ENCODE measurements at regions not wholly inside any gene's neighbourhood (a gene's known extent, or its start where the extent isn't known, plus 50 kb on each side); places are given as distances from the start of the nearest gene placed in this dataset.

GRCh38 chr2:38465789-38466127, 88.7 kb upstream of the ATL2 start (continued):
- TF ChIP-seq ZNF263 (CRISPR knock-in tag; IDR thresholded peaks at IDR 0.05) (no peak), PLRG1 (conservative IDR thresholded peaks at IDR 0.05) (no peak), HIC2 (CRISPR knock-in tag; IDR thresholded peaks at IDR 0.05; ENCODE audit: low read depth) (peak; percentile 28; the same call in 1 of the 2 replicates), ZNF232 (CRISPR knock-in tag; IDR thresholded peaks at IDR 0.05; ENCODE audit: borderline replicate concordance) (no peak), SOX6 (IDR thresholded peaks at IDR 0.05) (no peak), SOX6 (CRISPR knock-in tag; IDR thresholded peaks at IDR 0.05) (peak; percentile 30; the same call in 1 of the 2 replicates), THAP9 (CRISPR knock-in tag; IDR thresholded peaks at IDR 0.05; ENCODE audit: borderline replicate concordance) (peak; percentile 65; the same call in 1 of the 2 replicates), ARID3A (IDR thresholded peaks at IDR 0.05; ENCODE audit: low read depth, low read length) (no peak), NFKB2 (CRISPR knock-in tag; IDR thresholded peaks at IDR 0.05; ENCODE audit: borderline replicate concordance) (no peak), FOSL1 (CRISPR knock-in tag; IDR thresholded peaks at IDR 0.05; ENCODE audit: borderline replicate concordance) (no peak), POGK (CRISPR knock-in tag; conservative IDR thresholded peaks at IDR 0.05) (no peak), ELF3 (CRISPR knock-in tag; IDR thresholded peaks at IDR 0.05) (no peak), IKZF4 (CRISPR knock-in tag; IDR thresholded peaks at IDR 0.05; ENCODE audit: borderline replicate concordance, low read depth, not compliant biosample characterization) (no peak), RXRA (CRISPR knock-in tag; IDR thresholded peaks at IDR 0.05) (0 out of 2 replicates have a peak, but pooled peaks have one; percentile 6), GATAD1 (CRISPR knock-in tag; IDR thresholded peaks at IDR 0.05) (peak; percentile 26; the same call in 1 of the 2 replicates), RBAK (CRISPR knock-in tag; IDR thresholded peaks at IDR 0.05) (no peak), HMGXB3 (CRISPR knock-in tag; IDR thresholded peaks at IDR 0.05; ENCODE audit: borderline replicate concordance) (no peak)
